A673 (cell line): ENCODE measurements at regions not wholly inside any gene's neighbourhood (a gene's known extent, or its start where the extent isn't known, plus 50 kb on each side); places are given as distances from the start of the nearest gene placed in this dataset.
"Not testable (repeated sequence)": the region's sequence is repeated elsewhere in the genome, so short reads cannot be mapped to it uniquely, and the experiment has no call there.

Source experiments
- BruUV-seq: library from RNA; stranded (reverse); fragments of 400-500 nt; replicated peaks from 2 replicates; lab custom pipeline; 2021; lab: Mats Ljungman, UMichigan
- CTCF ChIA-PET: fragments of 300-600 bp; sonication (Branson Sonifier 250); formaldehyde crosslinking; loops from one replicate; lab custom pipeline; 2022; ENCODE audit warnings: antibody characterized with exemption; lab: Charles Lee
- POLR2A ChIA-PET: fragments of 300-600 bp; sonication (Branson Sonifier 250); formaldehyde crosslinking; loops from one replicate; lab custom pipeline; 2022; ENCODE audit warnings: antibody characterized with exemption; ENCODE audit not compliant: low non-redundant PET; lab: Charles Lee
- DNase-seq: peaks from one replicate; pipeline ENCODE4 v3.0.0-alpha.2; 2015; ENCODE audit warnings: low spot score
- H3K27ac ChIP-seq: fragments of 200-600 bp; sonication (generic); 2 replicates; pipeline ENCODE4 v1.5.1; 2016; ENCODE audit warnings: mixed run types, low read depth, mild to moderate bottlenecking, mixed read lengths, antibody characterized with exemption, low read length; ENCODE audit not compliant: poor library complexity, severe bottlenecking
- H3K27me3 ChIP-seq: fragments of 200-600 bp; sonication (generic); replicated peaks from 2 replicates; pipeline ENCODE4 v1.6.1; 2017; ENCODE audit warnings: mixed run types, low read depth, mild to moderate bottlenecking, mixed read lengths, antibody characterized with exemption, low read length; ENCODE audit not compliant: insufficient read depth, poor library complexity
- H3K36me3 ChIP-seq: fragments of 200-600 bp; sonication (generic); 2 replicates; pipeline ENCODE4 v1.6.1; 2016; ENCODE audit warnings: mixed run types, mild to moderate bottlenecking, mixed read lengths, antibody characterized with exemption, low read length; ENCODE audit not compliant: insufficient read depth, poor library complexity, severe bottlenecking
- H3K4me1 ChIP-seq: fragments of 200-600 bp; sonication (generic); 2 replicates; pipeline ENCODE4 v1.6.1; 2017; ENCODE audit warnings: mixed run types, mild to moderate bottlenecking, mixed read lengths, antibody characterized with exemption, low read length; ENCODE audit not compliant: insufficient read depth, poor library complexity, severe bottlenecking
- H3K4me3 ChIP-seq: fragments of 200-600 bp; sonication (generic); 2 replicates; pipeline ENCODE4 v1.5.1; 2016; ENCODE audit warnings: low read depth, mixed run types, mild to moderate bottlenecking, mixed read lengths, low read length; ENCODE audit not compliant: poor library complexity, severe bottlenecking
- H3K9me3 ChIP-seq: fragments of 200-600 bp; sonication (generic); 2 replicates; pipeline ENCODE4 v1.6.1; 2016; ENCODE audit warnings: mixed run types, low read depth, mild to moderate bottlenecking, mixed read lengths, antibody characterized with exemption, low read length; ENCODE audit not compliant: poor library complexity, severe bottlenecking
- EZH2 ChIP-seq: fragments of 200-600 bp; sonication (generic); IDR thresholded peaks from 2 replicates; pipeline ENCODE4 v1.6.1; 2017; ENCODE audit warnings: borderline replicate concordance, low read depth, mild to moderate bottlenecking, mixed read lengths, antibody characterized with exemption, low read length; ENCODE audit not compliant: poor library complexity, severe bottlenecking
- intact Hi-C: fragments of 100-400 bp; cut with micrococcal nuclease; formaldehyde crosslinking; loops from one replicate; pipeline ENCODE4 v1.10.0; 2022; ENCODE audit not compliant: unreplicated experiment
- TF ChIP-seq, protein P1 (sequence below): fragments of 300-800, 200-600 bp; sonication (generic); conservative IDR thresholded peaks from 2 replicates; pipeline ENCODE4 v1.5.1; 2017; ENCODE audit warnings: low read depth, mild to moderate bottlenecking, antibody characterized with exemption, low read length, moderate library complexity, mixed read lengths

- ChIA-PET POLR2A (no interaction called here), CTCF (no interaction called here)
- no peak overlapping the region for H3K4me3 ChIP-seq
- no peak overlapping the region for H3K27ac ChIP-seq
- TF ChIP-seq, protein P1, sequence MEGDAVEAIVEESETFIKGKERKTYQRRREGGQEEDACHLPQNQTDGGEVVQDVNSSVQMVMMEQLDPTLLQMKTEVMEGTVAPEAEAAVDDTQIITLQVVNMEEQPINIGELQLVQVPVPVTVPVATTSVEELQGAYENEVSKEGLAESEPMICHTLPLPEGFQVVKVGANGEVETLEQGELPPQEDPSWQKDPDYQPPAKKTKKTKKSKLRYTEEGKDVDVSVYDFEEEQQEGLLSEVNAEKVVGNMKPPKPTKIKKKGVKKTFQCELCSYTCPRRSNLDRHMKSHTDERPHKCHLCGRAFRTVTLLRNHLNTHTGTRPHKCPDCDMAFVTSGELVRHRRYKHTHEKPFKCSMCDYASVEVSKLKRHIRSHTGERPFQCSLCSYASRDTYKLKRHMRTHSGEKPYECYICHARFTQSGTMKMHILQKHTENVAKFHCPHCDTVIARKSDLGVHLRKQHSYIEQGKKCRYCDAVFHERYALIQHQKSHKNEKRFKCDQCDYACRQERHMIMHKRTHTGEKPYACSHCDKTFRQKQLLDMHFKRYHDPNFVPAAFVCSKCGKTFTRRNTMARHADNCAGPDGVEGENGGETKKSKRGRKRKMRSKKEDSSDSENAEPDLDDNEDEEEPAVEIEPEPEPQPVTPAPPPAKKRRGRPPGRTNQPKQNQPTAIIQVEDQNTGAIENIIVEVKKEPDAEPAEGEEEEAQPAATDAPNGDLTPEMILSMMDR = no peak
- no peak for TF ChIP-seq EZH2
- no TSS peak for BruUV-seq
- intact Hi-C loops = no loop called here
- no peak for DNase-seq
- no peaks in the 10 kb centered on the region for H3K27me3 ChIP-seq
- H3K9me3 ChIP-seq = no peaks in the 10 kb centered on the region
- no peaks in the 10 kb centered on the region for H3K36me3 ChIP-seq
- no peaks in the 10 kb centered on the region for H3K4me1 ChIP-seq
These were observed 56.3 kb upstream of the DIRAS2 start for GRCh38 chr9:90698871-90699440.

DNA sequence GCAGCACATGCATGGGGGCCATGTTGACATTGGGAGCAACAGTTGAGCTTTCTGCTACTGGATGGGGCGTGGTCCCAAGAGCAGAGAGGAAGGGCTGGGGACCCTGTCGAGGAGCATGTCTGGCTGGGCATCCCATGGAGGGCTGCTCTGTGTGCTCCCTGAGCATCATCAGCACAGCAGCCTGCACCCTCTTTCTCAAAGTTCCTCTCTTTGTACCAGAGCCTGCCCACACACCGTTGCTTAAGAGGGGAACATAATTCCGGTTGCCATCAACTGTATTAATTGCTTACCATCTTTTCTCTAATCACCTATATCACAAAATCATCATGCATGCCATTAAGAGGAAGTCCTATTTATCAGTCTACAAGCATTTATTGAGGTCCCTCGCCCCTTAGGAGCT lies 55.2 kb upstream of the DIRAS2 start:
- TF ChIP-seq, protein P1 = no peak
- no peak for TF ChIP-seq EZH2
- BruUV-seq = no TSS peak
- Histone ChIP-seq H3K36me3 (no peaks in the 10 kb centered on the region), H3K27ac (no peak overlapping the region), H3K27me3 (no peaks in the 10 kb centered on the region), H3K4me3 (no peak overlapping the region), H3K4me1 (no peaks in the 10 kb centered on the region), H3K9me3 (no peaks in the 10 kb centered on the region)
- POLR2A ChIA-PET = no interaction called here
- intact Hi-C loops = no loop called here
- no peak for DNase-seq
- CTCF ChIA-PET = no interaction called here

GRCh38 chr9:90694187-90694586 lies 51.6 kb upstream of the DIRAS2 start:
- DNase-seq, BruUV-seq, H3K27me3 ChIP-seq, H3K9me3 ChIP-seq, intact Hi-C loops, H3K4me3 ChIP-seq, H3K4me1 ChIP-seq, POLR2A ChIA-PET, H3K27ac ChIP-seq, CTCF ChIA-PET, H3K36me3 ChIP-seq: not testable (repeated sequence)
